ENCODE measurements at regions not wholly inside any gene's neighbourhood (a gene's known extent, or its start where the extent isn't known, plus 50 kb on each side); places are given as distances from the start of the nearest gene placed in this dataset.
A peak's percentile ranks its signal among the peaks of the same experiment; 100 is the strongest.

DNA sequence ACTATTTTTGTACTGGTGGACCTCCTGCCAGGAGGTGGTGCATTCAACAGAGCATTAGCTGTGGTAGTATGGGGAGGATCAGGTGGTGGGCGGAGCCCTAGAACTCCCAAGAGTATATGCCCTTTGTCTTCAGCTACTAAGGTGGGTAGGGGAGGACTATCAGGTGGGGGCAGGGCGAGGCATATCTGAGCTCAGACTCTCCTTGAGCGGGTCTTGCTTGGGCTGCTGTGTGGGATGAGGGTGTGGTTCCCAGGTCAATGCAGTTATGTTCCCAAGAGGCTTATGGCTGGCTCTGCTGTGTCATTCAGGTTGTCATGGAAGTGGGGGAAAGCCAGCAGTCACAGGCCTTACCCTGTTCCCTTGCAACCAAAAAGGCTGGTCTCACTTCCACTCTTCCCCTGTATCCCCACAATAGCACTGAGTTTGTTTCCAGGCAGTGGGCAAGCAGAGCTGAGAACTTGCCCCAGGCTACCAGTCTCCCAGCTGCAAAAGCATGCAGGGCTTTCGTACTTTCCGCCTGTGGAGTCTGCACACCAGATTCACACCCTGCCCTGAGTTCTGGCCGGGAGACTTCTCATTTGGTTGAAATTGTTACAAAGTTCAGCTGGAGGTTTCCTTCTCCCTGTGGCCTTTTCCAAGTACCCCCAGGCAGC lies 93.7 kb upstream of the DPPA4 start:
- no peak for DNase-seq (ENCODE audit: low read depth in 1 of 2, low spot score in 2 of 2)
- WGBS, 2 experiments (ENCODE audit: extremely low coverage in 1 of 2, insufficient coverage in 1 of 2, insufficient read length in 1 of 2, insufficient replicate concordance in 2 of 2, low coverage in 1 of 2, low lambda C conversion rate in 2 of 2, missing lambda C conversion rate in 1 of 2), result 76% methylated on average over 6 of the region's 6 CpGs; no CpG with 5 or more reads in 1 of the 2 experiments
- peak overlapping the region; percentile 88; the same call in 1 of the 2 replicates for H2BK12ac ChIP-seq (ENCODE audit: low read depth, low read length)
- no peak for TF ChIP-seq CHD2 (IDR thresholded peaks at IDR 0.05; ENCODE audit: low read length)
- TF ChIP-seq KDM5A (IDR thresholded peaks at IDR 0.05; ENCODE audit: low read length), result no peak
- TF ChIP-seq SIRT6 (IDR thresholded peaks at IDR 0.05; ENCODE audit: low read length), result no peak
- no peak for TF ChIP-seq EGR1 (IDR thresholded peaks at IDR 0.05; ENCODE audit: borderline replicate concordance, low read depth, low read length)
- TF ChIP-seq SAP30 (IDR thresholded peaks at IDR 0.05; ENCODE audit: insufficient read depth, insufficient replicate concordance, low read length), result no peak
- TF ChIP-seq RNF2 (IDR thresholded peaks at IDR 0.05; ENCODE audit: borderline replicate concordance, low read depth, low read length, missing control alignments, poor library complexity, severe bottlenecking), result no peak
- TF ChIP-seq YY1 (IDR thresholded peaks at IDR 0.05; ENCODE audit: low read depth, low read length), result no peak
- no peak for TF ChIP-seq NRF1 (IDR thresholded peaks at IDR 0.05; ENCODE audit: low read depth, low read length)
- no peak for TF ChIP-seq CEBPB (IDR thresholded peaks at IDR 0.05; ENCODE audit: low read depth, low read length)
- no peak for TF ChIP-seq RAD21 (IDR thresholded peaks at IDR 0.05 in 1 of 2, conservative IDR thresholded peaks at IDR 0.05 in 1 of 2; ENCODE audit: low read depth in 2 of 2, low read length in 2 of 2)
- TF ChIP-seq POU5F1 (IDR thresholded peaks at IDR 0.05; ENCODE audit: low read depth, low read length), result no peak
- no peak for TF ChIP-seq CBX5 (IDR thresholded peaks at IDR 0.05; ENCODE audit: low read depth, low read length)
- TF ChIP-seq PHF8 (conservative IDR thresholded peaks at IDR 0.05; ENCODE audit: low read depth, low read length), result no peak

More for the DNA sequence above, 93.7 kb upstream of the DPPA4 start:
- H3K79me1 ChIP-seq (ENCODE audit: low read depth, low read length), result no peaks in the 10 kb centered on the region
- no peak overlapping the region for H4K5ac ChIP-seq (ENCODE audit: insufficient read length, low read depth, low read length)
- H4K8ac ChIP-seq (ENCODE audit: extremely low read depth, insufficient read depth, low read length), result no peak overlapping the region
- H2BK20ac ChIP-seq (ENCODE audit: low read length), result 0 out of 2 replicates have a peak overlapping the region, but pooled peaks have one; percentile 75
- peak overlapping the region; percentile 4; the same call in 1 of the 2 replicates for H2BK5ac ChIP-seq (ENCODE audit: low read depth, low read length)
- no peaks in the 10 kb centered on the region for H3K79me2 ChIP-seq (ENCODE audit: control insufficient read depth in 1 of 2, insufficient read depth in 2 of 2, low read length in 2 of 2)
- peaks cover 0 to 4% (median 1%) of the 10 kb centered on the region in 4 experiments; a peak in 2 of 7 replicates for H3K4me1 ChIP-seq (replicated peaks in 1 of 4; ENCODE audit: control insufficient read depth in 3 of 4, insufficient read depth in 4 of 4, low read length in 3 of 4)
- H3K36me3 ChIP-seq (ENCODE audit: control insufficient read depth in 2 of 4, insufficient read depth in 4 of 4, low read length in 3 of 4), result no peaks in the 10 kb centered on the region
- POLR2A ChIA-PET (ENCODE audit: partially characterized antibody), result no interaction called here
- H3K14ac ChIP-seq (ENCODE audit: insufficient read length), result no peak overlapping the region
- H3K27me3 ChIP-seq (replicated peaks in 1 of 4; ENCODE audit: control insufficient read depth in 3 of 4, extremely low read depth in 1 of 4, insufficient read depth in 3 of 4, low read length in 3 of 4), result no peaks in the 10 kb centered on the region
- H3K9ac ChIP-seq (replicated peaks in 1 of 4; ENCODE audit: extremely low read depth in 1 of 4, low read depth in 3 of 4, low read length in 3 of 4), result no peak overlapping the region
- H3K4me3 ChIP-seq (ENCODE audit: extremely low read depth in 1 of 4, insufficient read depth in 2 of 4, low read depth in 3 of 4, low read length in 4 of 4), result no peak overlapping the region
- no peak overlapping the region for H3K4me2 ChIP-seq (ENCODE audit: insufficient read depth in 1 of 2, low read depth in 2 of 2, low read length in 2 of 2)
- H4K20me1 ChIP-seq (replicated peaks in 1 of 2; ENCODE audit: control insufficient read depth in 1 of 2, insufficient read depth in 2 of 2, low read length in 2 of 2), result no peaks in the 10 kb centered on the region
- no peak overlapping the region for H2AFZ ChIP-seq (ENCODE audit: low read length)
- H2BK120ac ChIP-seq (replicated peaks; ENCODE audit: low read depth, low read length), result no peak overlapping the region
- peak overlapping the region; percentile 51; the same call in 1 of the 2 replicates for H3K18ac ChIP-seq (ENCODE audit: extremely low read depth, low read length)
- no peak overlapping the region for H3K23ac ChIP-seq (ENCODE audit: insufficient read length)
- H2AK5ac ChIP-seq (ENCODE audit: low read depth, low read length), result no peak overlapping the region
- no peaks in the 10 kb centered on the region for H3K9me3 ChIP-seq (ENCODE audit: insufficient read depth in 2 of 2, low read depth in 1 of 2, low read length in 1 of 2)
- H3K27ac ChIP-seq (ENCODE audit: low read depth, low read length), result no peak overlapping the region
- no peaks in the 10 kb centered on the region for H3K23me2 ChIP-seq (ENCODE audit: low read depth, low read length)
- CTCF ChIA-PET (ENCODE audit: partially characterized antibody), result interaction anchor here (0.9 to 2.6 kb wide), 2 partner anchors 16 to 21 kb away, joined by 3 to 6 read pairs; no protein-coding TSS in a partner anchor
- FAIRE-seq, result no peak
- peak overlapping the region; percentile 77; the same call in 1 of the 2 replicates for H2BK15ac ChIP-seq (ENCODE audit: low read length)
- H4K91ac ChIP-seq (replicated peaks; ENCODE audit: insufficient read length, low read length), result no peak overlapping the region
- no peak overlapping the region for H3K4ac ChIP-seq (replicated peaks; ENCODE audit: insufficient read length, low read depth, low read length)
- no peak overlapping the region for H3K56ac ChIP-seq (replicated peaks; ENCODE audit: insufficient read length, low read depth, low read length)

Data from H1 (cell line).